ENCODE measurements at regions not wholly inside any gene's neighbourhood (a gene's known extent, or its start where the extent isn't known, plus 50 kb on each side); places are given as distances from the start of the nearest gene placed in this dataset.

- no peaks in the 10 kb centered on the region for H3K9me3 ChIP-seq (ENCODE audit: control insufficient read depth, low read depth, low read length)
- H3K4me3 Mint-ChIP-seq, result no peak overlapping the region
- no peak overlapping the region for H2AFZ ChIP-seq (ENCODE audit: low read length)
- no peak overlapping the region for H3K56ac ChIP-seq (ENCODE audit: insufficient read length, low read depth, low read length)
- no peak overlapping the region for H4K8ac ChIP-seq (replicated peaks; ENCODE audit: insufficient read length, low read depth, low read length)
- no peak overlapping the region for H3K27ac ChIP-seq (ENCODE audit: insufficient read length, low read depth, low read length)
- no peaks in the 10 kb centered on the region; the same call in 1 of the 2 replicates for H3K27me3 Mint-ChIP-seq (ENCODE audit: low read depth)
- no peaks in the 10 kb centered on the region for H3K36me3 Mint-ChIP-seq (ENCODE audit: insufficient read depth in 1 of 3, low read depth in 3 of 3)
- H3K27me3 ChIP-seq (ENCODE audit: insufficient read depth, low read length), result no peaks in the 10 kb centered on the region
- no peak overlapping the region for H2BK5ac ChIP-seq (ENCODE audit: insufficient read length, low read length)
- H3K27ac Mint-ChIP-seq, result no peak overlapping the region
- no peak overlapping the region for H3K9ac ChIP-seq (ENCODE audit: extremely low read depth, insufficient read length, low read length)
- H2BK120ac ChIP-seq (ENCODE audit: low read depth, low read length, poor library complexity, severe bottlenecking), result no peak overlapping the region
- H3T11ph ChIP-seq (ENCODE audit: low read length), result no peak overlapping the region
- H2BK12ac ChIP-seq (ENCODE audit: insufficient read length, low read depth, low read length), result no peak overlapping the region
- H4K5ac ChIP-seq (ENCODE audit: insufficient read length, low read depth, low read length), result no peak overlapping the region
- peaks cover 2% of the 10 kb centered on the region for H4K20me1 ChIP-seq (ENCODE audit: control insufficient read depth, insufficient read depth, insufficient read length)
- no peak overlapping the region for H3K14ac ChIP-seq (ENCODE audit: insufficient read depth, low read length)
- H3K9me3 Mint-ChIP-seq, result peaks cover 5 to 9% of the 10 kb centered on the region in 2 experiments; a peak in 3 of 5 replicates
- no peak overlapping the region for H4K91ac ChIP-seq (ENCODE audit: insufficient read length, low read depth, low read length)
- no peaks in the 10 kb centered on the region for H3K23me2 ChIP-seq (ENCODE audit: insufficient read length, low read depth, low read length, poor library complexity, severe bottlenecking)
- no peak overlapping the region for H2BK15ac ChIP-seq (ENCODE audit: low read depth, low read length)
- no peaks in the 10 kb centered on the region for H3K79me1 ChIP-seq (ENCODE audit: insufficient read depth, low read depth, low read length, poor library complexity, severe bottlenecking)
- H3K23ac ChIP-seq (ENCODE audit: insufficient read length, low read depth, low read length), result no peak overlapping the region
- H3K79me2 ChIP-seq (ENCODE audit: insufficient read depth, low read length), result no peaks in the 10 kb centered on the region
- H2BK20ac ChIP-seq (ENCODE audit: low read depth, low read length, poor library complexity, severe bottlenecking), result no peak overlapping the region
- peak; percentile 12 for DNase-seq
- H3K4me1 Mint-ChIP-seq, result no peaks in the 10 kb centered on the region
- H3K4me1 ChIP-seq (ENCODE audit: insufficient read depth, low read length), result no peaks in the 10 kb centered on the region
- H2AK5ac ChIP-seq (ENCODE audit: insufficient read length, low read length), result no peak overlapping the region
- H3K4ac ChIP-seq (ENCODE audit: low read depth, low read length), result no peak overlapping the region
- WGBS (ENCODE audit: extremely low coverage, insufficient read length, low lambda C conversion rate), result no CpG with 5 or more reads among the region's 8 CpGs
- TF ChIP-seq, protein P1, sequence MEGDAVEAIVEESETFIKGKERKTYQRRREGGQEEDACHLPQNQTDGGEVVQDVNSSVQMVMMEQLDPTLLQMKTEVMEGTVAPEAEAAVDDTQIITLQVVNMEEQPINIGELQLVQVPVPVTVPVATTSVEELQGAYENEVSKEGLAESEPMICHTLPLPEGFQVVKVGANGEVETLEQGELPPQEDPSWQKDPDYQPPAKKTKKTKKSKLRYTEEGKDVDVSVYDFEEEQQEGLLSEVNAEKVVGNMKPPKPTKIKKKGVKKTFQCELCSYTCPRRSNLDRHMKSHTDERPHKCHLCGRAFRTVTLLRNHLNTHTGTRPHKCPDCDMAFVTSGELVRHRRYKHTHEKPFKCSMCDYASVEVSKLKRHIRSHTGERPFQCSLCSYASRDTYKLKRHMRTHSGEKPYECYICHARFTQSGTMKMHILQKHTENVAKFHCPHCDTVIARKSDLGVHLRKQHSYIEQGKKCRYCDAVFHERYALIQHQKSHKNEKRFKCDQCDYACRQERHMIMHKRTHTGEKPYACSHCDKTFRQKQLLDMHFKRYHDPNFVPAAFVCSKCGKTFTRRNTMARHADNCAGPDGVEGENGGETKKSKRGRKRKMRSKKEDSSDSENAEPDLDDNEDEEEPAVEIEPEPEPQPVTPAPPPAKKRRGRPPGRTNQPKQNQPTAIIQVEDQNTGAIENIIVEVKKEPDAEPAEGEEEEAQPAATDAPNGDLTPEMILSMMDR (conservative IDR thresholded peaks at IDR 0.05), result no peak
- H3K18ac ChIP-seq (ENCODE audit: insufficient read length, low read depth, low read length), result no peak overlapping the region
- H3K4me2 ChIP-seq (ENCODE audit: insufficient read depth, insufficient read length, low read length), result no peak overlapping the region
Measured at GRCh38 chr10:131843089-131843595, 57.7 kb upstream of the PPP2R2D start.
